Suprapubic skin (tissue), 4 donors: ENCODE measurements at regions not wholly inside any gene's neighbourhood (a gene's known extent, or its start where the extent isn't known, plus 50 kb on each side); places are given as distances from the start of the nearest gene placed in this dataset.

Experiments
- DNase-seq, 2 donors: peaks; one replicate each; pipeline ENCODE4 v3.0.0-alpha.2; 2019; ENCODE audit warnings: low spot score in 2 of 2
- H3K27ac ChIP-seq: fragments of 200-600 bp; sonication (generic); one replicate; pipeline ENCODE4 v1.5.1; 2019
- H3K27me3 ChIP-seq: fragments of 200-600 bp; sonication (generic); one replicate; pipeline ENCODE4 v1.5.1; 2019
- H3K36me3 ChIP-seq: fragments of 200-600 bp; sonication (generic); one replicate; pipeline ENCODE4 v1.5.1; 2019
- H3K4me1 ChIP-seq: fragments of 200-600 bp; sonication (generic); one replicate; pipeline ENCODE4 v1.5.1; 2019
- H3K4me3 ChIP-seq: fragments of 200-600 bp; sonication (generic); one replicate; pipeline ENCODE4 v1.5.1; 2019; ENCODE audit warnings: mild to moderate bottlenecking
- H3K9me3 ChIP-seq: fragments of 200-600 bp; sonication (generic); one replicate; pipeline ENCODE4 v1.5.1; 2019
- CTCF ChIP-seq, 2 donors: fragments of 200-600 bp in 1 of 2; fragments of 450-650 bp in 1 of 2; sonication (generic) in 1 of 2; IDR thresholded peaks; one replicate each; pipeline ENCODE4 v1.5.1; 2016 to 2019; ENCODE audit warnings: antibody characterized with exemption in 2 of 2, mild to moderate bottlenecking in 1 of 2, moderate library complexity in 1 of 2
- EP300 ChIP-seq: sonication (generic); formaldehyde crosslinking; IDR thresholded peaks from one replicate; pipeline ENCODE4 v1.6.1; 2017; ENCODE audit warnings: antibody characterized with exemption
- POLR2A ChIP-seq, 2 donors: fragments of 450-650 bp; IDR thresholded peaks; one replicate each; pipeline ENCODE4 v1.6.1; 2017; ENCODE audit warnings: antibody characterized with exemption in 2 of 2, mild to moderate bottlenecking in 2 of 2, moderate library complexity in 2 of 2
- POLR2AphosphoS5 ChIP-seq, 3 donors: sonication (generic); formaldehyde crosslinking; IDR thresholded peaks; one replicate each; pipeline ENCODE4 v1.6.1; 2017; ENCODE audit warnings: antibody characterized with exemption in 3 of 3
- WGBS: methylation state at CpG from one replicate; pipeline ENCODE4 v1.1.5; 2018; 5-methylcytosine and 5-hydroxymethylcytosine counted together

- 42% methylated on average over 2 of the region's 2 CpGs for WGBS
- no peak for TF ChIP-seq POLR2A (IDR thresholded peaks at IDR 0.05)
- no peak for TF ChIP-seq POLR2AphosphoS5 (IDR thresholded peaks at IDR 0.05)
- TF ChIP-seq EP300, result no peak
- TF ChIP-seq CTCF (IDR thresholded peaks at IDR 0.05), result no peak
- H3K9me3 ChIP-seq, result no peaks in the 10 kb centered on the region
Measured at GRCh38 chr6:54515013-54515412, 206.8 kb downstream of the TINAG start.

DNA sequence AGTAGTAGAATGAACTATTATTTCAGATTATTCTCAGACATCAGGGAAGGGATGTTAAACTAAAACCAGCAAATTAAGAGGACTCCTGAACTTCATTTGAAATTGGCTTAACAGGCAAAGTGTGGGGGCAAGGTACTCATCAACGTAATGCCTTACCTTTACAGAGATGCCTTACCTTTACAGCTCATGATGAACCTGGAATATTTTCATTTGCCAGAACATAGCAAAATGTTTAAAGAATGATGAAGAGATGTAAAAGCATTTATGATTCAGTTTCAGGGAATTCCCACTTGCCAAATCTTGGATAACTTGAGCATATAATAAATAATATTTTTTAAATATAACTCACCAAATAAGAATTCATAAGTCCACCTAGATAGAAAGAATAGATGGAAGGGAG lies 207.5 kb downstream of the TINAG start:
- no peak for DNase-seq
- no peaks in the 10 kb centered on the region for H3K9me3 ChIP-seq
- H3K27ac ChIP-seq, result no peak overlapping the region
- no peaks in the 10 kb centered on the region for H3K27me3 ChIP-seq
- H3K4me3 ChIP-seq, result no peak overlapping the region
- TF ChIP-seq POLR2AphosphoS5 (IDR thresholded peaks at IDR 0.05) (no peak), EP300 (no peak), POLR2A (IDR thresholded peaks at IDR 0.05) (no peak), CTCF (IDR thresholded peaks at IDR 0.05) (no peak)
- H3K36me3 ChIP-seq, result no peaks in the 10 kb centered on the region
- WGBS, result 78% methylated on average over 1 of the region's 1 CpG
- no peaks in the 10 kb centered on the region for H3K4me1 ChIP-seq

More at GRCh38 chr6:54515013-54515412, 206.8 kb downstream of the TINAG start:
- Histone ChIP-seq H3K27me3 (no peaks in the 10 kb centered on the region), H3K4me3 (no peak overlapping the region), H3K4me1 (no peaks in the 10 kb centered on the region), H3K27ac (no peak overlapping the region), H3K36me3 (no peaks in the 10 kb centered on the region)
- no peak for DNase-seq

- no peaks in the 10 kb centered on the region for H3K4me1 ChIP-seq
- no peak overlapping the region for H3K27ac ChIP-seq
- H3K9me3 ChIP-seq, result no peaks in the 10 kb centered on the region
- no peak for TF ChIP-seq POLR2A (IDR thresholded peaks at IDR 0.05)
- TF ChIP-seq POLR2AphosphoS5 (IDR thresholded peaks at IDR 0.05), result no peak
- TF ChIP-seq CTCF (IDR thresholded peaks at IDR 0.05), result no peak
- TF ChIP-seq EP300, result no peak
- WGBS, result 65% methylated on average over 1 of the region's 1 CpG
- no peak for DNase-seq
- H3K27me3 ChIP-seq, result no peaks in the 10 kb centered on the region
- H3K36me3 ChIP-seq, result no peaks in the 10 kb centered on the region
- no peak overlapping the region for H3K4me3 ChIP-seq
Measured at GRCh38 chr6:54516321-54516720, 208.1 kb downstream of the TINAG start.

GRCh38 chr6:54519161-54519560 lies 210.9 kb downstream of the TINAG start:
- Histone ChIP-seq H3K27ac (no peak overlapping the region), H3K27me3 (no peaks in the 10 kb centered on the region), H3K4me3 (no peak overlapping the region), H3K4me1 (no peaks in the 10 kb centered on the region), H3K36me3 (no peaks in the 10 kb centered on the region), H3K9me3 (no peaks in the 10 kb centered on the region)
- no peak for DNase-seq
- TF ChIP-seq EP300 (no peak), POLR2AphosphoS5 (IDR thresholded peaks at IDR 0.05) (no peak), CTCF (IDR thresholded peaks at IDR 0.05) (no peak), POLR2A (IDR thresholded peaks at IDR 0.05) (no peak)
- WGBS, result 52% methylated on average over 3 of the region's 3 CpGs

- Histone ChIP-seq H3K36me3 (no peaks in the 10 kb centered on the region), H3K27ac (no peak overlapping the region), H3K9me3 (peaks cover 3% of the 10 kb centered on the region), H3K27me3 (no peaks in the 10 kb centered on the region), H3K4me3 (no peak overlapping the region), H3K4me1 (no peaks in the 10 kb centered on the region)
- WGBS, result 39% methylated on average over 2 of the region's 2 CpGs
- no peak for DNase-seq
- TF ChIP-seq CTCF (IDR thresholded peaks at IDR 0.05), result no peak
- TF ChIP-seq POLR2A (IDR thresholded peaks at IDR 0.05), result no peak
- TF ChIP-seq POLR2AphosphoS5 (IDR thresholded peaks at IDR 0.05), result no peak
Measured at GRCh38 chr6:54525731-54526130, 217.5 kb downstream of the TINAG start.
